NCI-H2107 treated with DMSO at 0.1 percent for 48 hours (cell line): ENCODE measurements at regions not wholly inside any gene's neighbourhood (a gene's known extent, or its start where the extent isn't known, plus 50 kb on each side); places are given as distances from the start of the nearest gene placed in this dataset.

Source experiments
- DNase-seq: peaks from one replicate; lab custom pipeline; 2025; ENCODE audit not compliant: unreplicated experiment; lab: John Stamatoyannopoulos, UW

DNA sequence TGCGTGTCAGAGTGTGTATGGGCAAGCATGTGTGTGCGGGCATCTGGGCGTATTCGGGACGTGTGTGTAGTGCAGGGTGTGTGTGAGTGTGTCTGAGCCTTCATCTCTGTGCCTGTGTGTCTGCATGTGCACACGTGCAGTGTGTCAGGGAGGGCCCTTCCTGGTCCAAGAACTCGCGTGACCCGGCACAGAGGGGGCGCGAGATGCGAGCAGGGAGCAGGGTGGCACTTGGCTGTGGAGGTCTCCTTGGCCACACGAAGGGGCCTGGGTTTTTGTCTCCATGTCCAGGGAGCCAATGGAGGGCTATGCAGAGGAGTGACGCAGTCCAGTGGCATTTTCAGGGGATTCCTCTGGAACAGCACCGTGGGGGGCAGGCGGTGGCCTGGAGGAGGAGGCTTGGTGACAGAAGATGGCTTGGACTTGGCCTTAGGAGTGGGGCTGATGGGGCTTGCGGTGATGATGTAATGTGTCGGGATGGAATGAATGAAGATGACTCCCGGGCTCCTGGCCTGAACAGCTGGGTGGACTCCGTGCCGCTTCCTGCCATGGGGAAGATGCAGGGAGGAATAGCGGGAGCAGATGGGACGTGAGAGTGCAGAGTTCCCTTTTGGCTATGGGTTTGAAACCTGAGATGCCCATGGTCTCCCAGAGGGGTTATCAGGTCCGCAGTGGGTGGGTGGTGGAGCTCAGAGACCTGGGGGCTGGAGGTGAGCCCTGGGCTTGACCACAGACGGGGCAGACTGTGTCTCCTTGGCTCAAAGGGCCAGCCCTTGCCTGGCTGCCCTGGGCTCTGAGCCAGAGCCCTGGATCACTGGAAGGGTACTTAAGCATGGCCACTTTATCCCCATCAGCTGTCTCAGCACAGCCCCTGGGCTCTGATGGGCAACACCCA, 208.3 kb downstream of the PHETA1 start:
- no peak for DNase-seq

DNA sequence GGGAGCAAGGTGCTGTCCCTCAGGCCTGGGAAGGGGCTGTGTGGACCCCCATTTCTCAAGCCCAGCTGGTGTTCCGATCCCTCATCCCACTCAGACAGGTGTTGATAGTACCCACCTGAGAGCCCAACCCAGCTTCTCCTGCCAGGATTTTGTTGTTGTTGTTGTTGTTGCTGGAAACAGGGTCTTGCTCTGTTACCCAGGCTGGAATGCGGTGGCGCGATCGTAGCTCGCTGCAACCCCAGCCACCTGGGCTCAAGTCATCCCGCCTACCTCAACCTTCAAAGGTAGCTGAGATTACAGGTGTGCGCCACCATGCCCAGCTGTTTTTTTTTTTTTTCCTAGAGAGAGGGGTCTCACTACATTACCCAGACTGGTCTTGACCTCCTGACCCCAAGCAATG, 209.9 kb downstream of the PHETA1 start:
- no peak for DNase-seq

DNA sequence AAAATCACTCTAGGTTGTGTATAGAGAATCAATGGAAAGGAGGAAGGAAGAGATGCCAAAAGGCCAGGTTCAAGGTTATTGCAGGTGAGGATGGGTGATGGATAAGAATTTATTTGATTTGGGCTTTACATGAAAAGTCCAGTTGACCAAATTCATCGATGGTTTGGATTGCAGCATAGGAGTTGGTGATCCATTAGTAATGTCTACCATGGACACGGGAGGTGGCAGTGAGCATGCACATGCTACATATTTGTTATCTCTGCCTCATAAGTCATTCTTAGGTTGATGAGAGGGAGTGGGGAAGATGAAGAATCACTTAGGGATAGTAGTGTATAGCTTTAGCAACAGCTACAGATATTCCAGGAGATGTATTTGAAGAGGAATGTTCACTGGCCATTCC, 211.4 kb downstream of the PHETA1 start:
- DNase-seq, result no peak

DNA sequence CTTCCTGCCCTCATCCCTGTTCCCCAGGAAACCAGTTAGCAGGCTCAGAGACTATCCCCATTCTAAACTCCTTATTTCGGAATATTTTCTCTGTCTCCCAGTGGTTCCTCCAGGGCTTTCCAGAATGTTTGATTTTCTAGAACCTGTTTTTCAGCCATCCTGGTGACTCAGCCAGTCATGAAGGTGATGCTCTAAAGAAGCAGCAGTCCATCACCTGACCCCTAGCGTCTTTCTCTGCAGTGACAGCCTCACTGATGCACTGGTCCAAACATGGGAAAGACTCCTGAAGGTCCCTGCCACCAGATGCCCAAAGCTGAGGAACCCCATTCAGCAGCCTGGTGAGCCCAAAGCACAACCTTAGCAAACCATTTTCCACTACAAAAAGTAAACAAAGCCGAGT, 212.6 kb downstream of the PHETA1 start:
- no peak for DNase-seq

DNA sequence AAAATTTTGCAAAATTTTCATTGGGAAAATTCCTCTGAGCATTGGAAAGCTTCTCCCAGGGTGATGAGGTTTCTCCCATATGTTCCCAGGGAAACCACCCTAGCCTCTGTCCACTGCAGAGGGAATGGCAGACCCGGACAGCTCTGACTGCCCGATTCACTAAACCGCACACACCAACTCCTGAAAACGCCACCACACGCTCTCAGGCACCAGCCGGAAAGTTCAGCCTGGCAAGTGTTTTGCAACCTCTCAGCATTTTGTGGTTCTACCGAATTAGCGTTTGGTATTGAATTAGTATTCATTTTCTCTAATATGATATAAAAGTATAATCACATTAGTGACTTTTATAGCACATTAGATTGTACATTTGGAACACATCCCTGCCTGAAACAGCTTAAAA, 213.4 kb downstream of the PHETA1 start:
- DNase-seq, result no peak

DNA sequence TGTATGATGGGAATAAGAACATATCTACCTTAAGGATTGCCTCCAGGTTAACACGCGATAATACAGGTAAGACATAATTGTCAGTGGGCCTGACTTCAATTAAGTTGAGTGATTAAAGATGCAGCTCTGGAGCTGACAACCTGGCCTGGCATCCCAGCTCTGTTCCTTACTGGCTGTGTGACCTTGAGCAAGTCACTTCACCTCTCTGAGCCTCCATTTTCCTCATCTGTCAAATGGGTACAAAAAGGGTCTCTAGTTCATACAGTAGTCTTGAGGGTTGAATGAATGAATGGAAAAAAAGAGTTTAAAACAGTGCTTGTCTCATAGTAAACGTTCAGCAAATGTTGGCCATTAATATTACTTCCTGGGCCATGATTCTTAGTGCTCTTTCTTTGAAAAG, 213.9 kb downstream of the PHETA1 start:
- DNase-seq, result no peak

DNA sequence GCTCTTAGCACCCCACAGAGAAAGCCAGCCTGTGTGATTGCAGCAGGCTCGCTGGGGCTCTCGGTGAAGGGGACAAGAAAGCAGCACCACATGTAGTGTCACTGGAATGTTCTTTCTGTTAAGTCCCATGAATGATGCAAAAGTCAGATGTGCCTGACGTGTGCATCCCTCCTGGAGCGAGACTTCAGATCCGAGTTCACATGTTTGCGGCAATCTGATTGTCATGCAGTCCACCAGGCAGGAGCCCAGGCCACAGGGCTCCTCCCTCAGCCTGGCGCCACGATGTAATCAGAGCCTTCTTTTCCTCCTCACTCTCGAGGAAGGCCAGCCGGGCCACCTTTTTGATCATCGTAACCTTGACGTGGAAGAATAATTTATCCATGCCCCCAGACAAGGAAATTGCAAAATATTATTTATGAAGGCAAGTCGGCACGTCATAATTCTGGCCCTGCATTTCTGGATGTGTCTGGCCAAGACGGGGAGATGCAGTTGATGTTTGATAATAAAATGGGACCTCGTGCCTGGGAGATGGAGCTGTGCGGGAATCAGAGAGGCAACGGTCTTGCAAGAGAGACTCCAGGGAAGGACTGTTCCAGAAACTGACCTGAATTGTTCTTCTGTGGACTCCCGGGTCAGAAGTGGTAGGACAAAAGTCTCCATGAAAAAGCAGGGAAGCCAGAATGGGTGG, 214.6 kb downstream of the PHETA1 start:
- DNase-seq, result no peak

DNA sequence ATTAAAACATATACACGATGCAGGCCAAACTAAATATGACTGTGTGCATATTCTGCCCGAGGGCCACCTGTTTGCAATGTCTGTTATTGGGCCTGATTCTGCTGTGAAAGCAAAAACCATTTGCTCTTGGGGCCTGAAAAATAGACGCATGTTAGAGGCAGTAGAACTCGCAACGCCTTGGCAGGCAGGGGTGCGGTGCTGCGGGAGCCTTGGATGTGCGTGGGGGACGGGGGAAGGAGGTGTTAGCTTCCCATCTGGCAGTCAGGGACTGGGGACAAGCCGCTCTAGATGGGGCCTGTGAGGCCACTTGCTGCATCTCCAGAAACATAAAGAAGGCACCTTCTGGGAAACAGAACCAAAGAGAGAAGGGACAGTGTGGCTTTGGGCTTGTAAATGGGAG, 216.3 kb downstream of the PHETA1 start:
- no peak for DNase-seq

DNA sequence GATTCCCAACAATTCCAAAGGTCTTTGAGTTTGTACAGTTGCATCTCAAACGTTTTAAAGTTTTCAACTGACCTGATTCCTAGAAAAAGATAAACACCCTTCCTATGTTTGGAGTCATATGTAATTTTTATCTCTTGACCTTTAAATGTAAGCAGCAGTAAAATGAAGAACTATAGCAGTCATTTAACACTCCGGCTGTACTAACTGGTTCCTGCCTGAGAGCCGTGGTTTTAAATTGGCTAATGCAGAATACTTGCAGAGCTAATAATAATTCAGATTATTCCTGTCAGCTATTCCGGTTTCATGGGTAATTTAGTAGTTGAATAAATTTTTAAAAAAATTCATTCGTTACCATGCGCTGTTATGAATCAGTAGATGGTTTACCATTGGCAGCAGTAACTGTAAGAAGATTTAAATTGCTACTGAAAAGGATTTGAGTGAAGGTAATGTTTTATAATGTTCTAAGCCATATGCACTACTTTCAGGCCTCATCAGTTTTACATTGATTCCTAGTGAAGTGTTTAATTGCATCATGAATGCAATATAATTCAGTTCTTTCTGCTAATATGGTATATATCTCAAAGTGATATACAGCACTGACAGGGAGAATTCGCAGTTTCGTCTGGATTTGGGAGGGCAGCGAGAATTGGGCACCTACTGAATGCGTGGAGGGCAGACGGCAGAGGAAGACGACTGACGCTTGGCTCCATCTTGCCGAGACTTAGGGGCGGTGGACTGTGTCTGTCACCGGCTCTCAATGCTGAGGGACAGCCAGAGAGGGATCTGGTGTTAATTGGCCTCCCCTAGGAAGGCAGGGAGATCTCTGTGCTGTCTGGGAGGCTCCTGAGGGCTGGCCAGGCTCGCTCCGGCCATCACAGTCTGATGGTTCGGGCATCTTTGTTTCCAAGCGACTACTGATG, 217.7 kb downstream of the PHETA1 start:
- DNase-seq, result no peak

DNA sequence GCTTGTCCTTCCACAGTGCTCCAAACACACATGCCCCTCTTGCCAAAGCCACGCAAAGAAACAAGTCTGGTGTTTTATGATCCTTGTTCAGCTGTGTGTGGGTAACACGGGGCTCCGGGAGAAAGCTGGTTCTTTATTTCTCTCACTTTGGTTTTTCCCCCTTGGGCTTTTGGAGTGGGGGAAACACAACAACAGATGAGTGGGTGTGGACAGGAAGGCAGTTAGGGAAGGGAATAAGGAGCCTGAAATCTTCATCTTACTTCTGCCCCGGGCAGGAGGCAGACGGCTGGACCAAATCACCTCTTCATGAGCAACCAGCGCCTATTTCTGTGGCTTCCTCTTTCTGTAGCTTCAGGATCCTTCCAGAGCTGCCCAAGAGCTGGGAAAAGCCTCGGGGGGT, 218.5 kb downstream of the PHETA1 start:
- DNase-seq, result no peak

DNA sequence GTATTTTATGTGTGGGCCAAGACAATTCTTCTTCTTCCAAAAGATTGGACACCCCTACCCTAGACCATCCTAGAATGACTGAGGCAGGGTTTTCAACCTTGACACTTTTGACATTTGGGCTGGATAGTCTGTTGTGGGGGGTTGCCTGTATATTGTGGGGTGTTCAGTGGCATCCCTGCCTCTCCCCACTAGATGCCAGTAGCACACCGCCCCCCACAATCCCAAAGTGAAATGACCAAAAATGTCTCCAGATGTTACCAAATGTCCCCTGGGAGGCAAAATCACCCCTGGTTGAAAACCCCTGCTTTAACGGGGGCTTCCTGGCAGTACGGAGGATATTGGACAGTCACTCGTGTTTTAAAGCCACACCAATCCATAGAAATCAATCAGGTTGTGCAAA, 219.6 kb downstream of the PHETA1 start:
- DNase-seq, result no peak

DNA sequence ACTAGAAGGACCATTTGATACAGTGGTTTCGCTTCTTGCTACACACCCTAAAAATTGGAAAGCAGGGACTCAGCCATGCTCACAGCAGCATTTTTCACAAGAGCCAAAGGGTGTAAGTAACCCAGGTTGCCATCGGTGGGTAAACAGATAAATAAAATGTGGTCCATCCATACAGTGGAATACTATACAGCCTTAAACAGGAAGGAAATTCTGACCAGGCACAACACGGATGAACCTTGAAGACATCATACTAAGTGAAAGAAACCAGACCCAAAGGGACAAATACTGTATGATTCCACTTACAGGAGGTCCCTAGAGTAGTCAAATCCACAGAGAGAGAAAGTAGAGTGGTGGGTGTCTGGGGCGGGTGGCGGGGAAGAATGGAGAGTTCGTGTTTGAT, 220.9 kb downstream of the PHETA1 start:
- DNase-seq, result no peak

DNA sequence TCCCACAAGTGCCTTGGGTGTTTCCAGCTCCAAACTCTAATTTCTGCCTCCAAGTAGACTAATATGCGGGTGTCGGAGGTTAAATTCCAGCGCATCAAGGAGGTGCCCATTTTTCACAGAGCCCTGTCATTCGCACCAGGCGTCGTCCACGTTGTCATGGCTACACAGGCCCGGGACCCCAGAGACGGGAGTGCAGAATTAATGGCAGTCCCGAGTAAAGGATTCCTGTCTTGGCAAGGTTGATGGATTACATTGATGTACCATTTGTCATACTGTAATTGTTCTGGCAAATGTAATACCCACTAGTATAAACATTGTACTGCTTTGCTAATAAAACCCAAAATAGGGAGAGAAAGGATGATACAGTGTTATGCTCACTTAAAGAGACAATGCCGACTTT, 222.9 kb upstream of the MYL2 start:
- no peak for DNase-seq

DNA sequence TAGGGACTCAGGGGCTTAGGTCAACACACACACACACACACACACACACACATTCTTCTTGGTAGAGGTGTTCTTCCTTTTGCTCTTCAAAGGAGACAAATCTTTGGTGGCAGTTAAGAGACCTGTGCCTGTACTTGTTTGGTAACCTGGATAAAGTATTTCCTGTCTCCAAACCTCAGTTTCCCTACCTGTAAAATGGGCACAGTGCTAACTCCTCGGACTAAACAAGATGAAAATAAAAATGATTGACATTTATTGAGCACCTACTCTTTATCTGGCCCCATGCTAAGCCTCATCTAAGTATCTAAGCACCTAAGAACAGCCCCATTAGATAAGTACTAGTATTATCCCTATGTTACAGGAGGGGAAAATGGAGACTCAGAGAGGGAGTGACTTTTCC, 220.8 kb upstream of the MYL2 start:
- no peak for DNase-seq

DNA sequence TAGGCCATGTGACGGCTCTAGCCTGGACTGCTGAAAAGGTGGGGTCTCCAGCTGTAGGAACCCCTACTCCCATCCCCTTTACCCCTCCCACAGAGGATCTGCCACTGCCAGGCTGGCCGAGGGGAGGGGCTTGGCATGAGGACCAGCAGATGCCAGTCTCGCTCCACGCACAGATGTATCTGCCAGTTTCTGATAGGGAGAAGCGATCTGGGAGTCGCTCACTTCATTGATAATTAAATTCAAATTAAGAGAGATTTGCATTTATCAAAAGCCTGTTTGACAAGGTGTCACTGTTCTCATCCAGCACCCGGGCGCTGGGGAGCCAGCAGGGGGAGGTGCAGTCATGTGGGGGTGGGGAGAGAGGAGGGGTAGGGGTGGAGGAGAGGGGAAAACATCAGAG, 217.6 kb upstream of the MYL2 start:
- no peak for DNase-seq

DNA sequence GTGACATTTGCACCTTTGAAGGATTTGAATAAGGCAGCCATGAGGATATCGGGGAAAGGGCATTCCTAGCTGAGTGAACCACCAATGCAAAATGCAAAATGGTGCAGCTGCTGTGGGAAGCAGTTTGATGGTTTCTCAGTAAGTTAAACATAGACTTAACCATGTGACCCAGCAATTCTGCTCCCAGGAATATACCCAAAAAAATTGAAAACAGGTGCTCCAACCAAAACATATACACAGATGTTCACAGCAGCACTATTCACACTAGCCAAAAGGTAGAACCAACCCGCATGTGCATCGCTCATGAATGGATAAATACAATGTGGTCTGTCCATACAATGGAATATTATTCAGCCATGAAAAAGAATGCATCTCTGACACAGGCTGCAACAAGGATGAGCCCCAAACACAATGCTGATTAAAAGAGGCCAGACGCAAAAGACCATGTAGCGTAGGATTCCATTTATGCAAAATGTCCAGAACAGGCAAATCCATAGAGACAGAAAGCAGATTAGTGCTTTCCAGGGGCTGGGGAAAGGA, 215.0 kb upstream of the MYL2 start:
- no peak for DNase-seq

DNA sequence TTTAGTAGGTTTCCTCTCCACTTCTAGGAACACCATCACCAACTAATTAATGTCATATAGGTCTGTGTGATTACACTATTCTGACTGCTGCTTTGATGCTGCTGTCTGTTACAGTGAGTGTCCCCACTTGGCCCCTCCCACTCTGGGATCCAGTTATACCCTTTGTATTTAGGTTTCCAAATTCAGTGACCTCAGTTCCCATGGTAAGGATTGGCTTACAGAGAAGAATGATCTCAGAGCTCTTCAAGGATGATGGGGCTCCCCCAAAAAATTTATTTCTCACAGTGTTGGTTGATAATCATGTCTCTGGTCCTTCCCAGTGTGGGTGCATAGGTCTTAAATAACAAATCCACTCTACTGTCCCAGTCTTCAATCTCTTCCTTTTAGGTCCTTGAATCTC, 210.0 kb upstream of the MYL2 start:
- DNase-seq, result no peak

DNA sequence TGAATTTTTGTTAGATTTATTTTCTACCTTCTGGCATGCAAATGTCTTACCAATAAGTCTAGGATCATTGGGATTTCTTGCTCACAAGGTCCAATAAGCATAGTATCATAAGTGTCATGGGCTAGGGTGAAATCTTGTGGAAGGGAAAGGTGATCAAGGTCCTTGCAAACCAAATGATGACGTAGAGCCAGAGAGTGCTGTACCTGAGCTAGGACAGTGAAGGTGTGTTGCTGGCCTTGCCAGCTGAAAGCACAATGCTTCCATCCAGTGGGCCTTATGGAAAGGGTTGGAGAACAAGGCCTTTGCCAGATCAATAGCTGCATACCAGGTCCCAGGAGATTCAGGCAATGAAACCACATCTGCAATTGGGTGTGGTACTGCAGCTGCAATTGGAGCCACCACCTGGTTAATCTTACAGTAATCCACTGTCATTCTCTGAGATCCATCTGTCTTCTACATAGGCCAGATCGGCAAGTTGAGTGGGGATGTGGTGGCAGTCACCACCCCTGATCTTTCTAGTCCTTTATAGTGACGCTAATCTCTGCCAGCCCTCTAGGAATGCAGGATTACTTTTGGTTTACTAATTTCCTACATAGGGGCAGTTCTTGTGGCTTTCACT, 208.9 kb upstream of the MYL2 start:
- DNase-seq, result no peak

DNA sequence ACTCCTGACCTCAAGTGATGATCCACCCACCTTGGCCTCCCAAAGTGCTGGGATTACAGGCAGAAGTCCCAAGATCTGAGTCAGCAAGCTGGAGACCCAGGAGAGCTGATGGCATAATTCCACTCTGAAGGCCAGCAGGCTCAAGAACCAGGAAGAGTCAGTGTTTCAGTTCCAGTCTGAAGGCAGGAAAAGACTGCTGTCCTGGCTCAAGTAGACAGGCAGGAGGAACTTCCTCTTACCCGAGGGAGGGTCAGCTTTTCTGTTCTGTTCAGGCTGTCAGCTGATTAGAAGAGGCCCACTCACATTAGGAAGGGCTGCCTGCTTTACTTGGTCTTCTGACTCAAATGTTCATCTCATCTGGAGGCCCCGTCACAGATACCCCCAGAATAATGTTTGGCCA, 206.0 kb upstream of the MYL2 start:
- DNase-seq, result no peak

DNA sequence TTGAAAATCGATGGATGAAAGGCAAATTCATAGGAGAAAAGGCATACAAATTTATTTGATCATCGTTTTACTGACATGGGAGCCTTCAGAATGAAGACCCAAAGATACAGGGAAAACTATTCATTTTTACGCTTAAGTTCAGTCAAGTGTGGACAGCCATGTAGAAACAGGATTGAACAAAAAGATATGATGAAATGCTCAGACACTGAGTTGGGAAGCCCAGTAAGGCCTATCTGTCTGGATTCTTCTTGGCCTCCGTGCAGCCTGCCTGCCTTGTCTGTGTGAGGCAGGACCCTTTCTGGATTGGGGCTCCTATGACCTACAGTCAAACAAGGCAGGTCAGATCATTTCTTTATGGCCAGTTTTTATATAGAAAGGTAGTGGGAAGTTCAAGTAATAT, 203.8 kb upstream of the MYL2 start:
- DNase-seq, result no peak

DNA sequence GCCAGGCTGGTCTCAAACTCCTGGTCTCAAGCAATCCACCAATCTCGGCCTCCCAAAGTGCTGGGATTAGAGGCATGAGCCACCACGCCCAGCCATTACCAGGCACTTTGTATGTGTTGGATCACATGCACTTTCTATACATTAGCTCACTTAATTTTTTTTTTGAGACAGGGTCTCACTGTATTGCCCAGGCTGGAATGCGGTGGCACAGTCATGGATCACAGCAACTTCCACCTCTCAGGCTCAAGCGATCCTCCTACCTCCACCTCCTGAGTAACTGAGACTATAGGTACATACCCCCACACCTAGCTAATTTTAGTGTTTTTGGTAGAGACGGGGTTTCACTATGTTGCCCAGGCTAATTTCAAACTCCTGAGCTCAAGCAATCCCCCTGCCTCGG, 203.0 kb upstream of the MYL2 start:
- DNase-seq, result no peak
